ENCODE measurements at regions not wholly inside any gene's neighbourhood (a gene's known extent, or its start where the extent isn't known, plus 50 kb on each side); places are given as distances from the start of the nearest gene placed in this dataset.

DNA sequence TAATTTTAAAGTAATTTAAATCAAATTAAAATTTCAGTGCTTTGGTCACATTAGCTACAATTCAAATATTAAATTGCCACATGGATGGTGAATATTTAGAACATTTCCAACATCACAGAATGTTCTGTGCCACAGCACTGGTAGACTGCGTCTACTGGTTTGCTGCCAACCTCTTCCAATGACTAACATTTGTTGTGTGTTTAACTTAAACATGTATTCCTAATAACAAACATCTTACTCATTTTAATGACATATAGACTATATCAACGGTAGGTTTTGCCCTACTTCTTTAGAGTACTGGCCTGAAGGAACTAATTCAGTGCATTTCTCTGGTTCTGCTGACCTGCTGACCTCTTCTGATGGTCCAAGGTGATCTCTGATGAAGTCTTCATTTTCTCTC is 157.6 kb downstream of the DCK start:
- no peak for DNase-seq
- intact Hi-C loops (cut with DNase I), result no loop called here

DNA sequence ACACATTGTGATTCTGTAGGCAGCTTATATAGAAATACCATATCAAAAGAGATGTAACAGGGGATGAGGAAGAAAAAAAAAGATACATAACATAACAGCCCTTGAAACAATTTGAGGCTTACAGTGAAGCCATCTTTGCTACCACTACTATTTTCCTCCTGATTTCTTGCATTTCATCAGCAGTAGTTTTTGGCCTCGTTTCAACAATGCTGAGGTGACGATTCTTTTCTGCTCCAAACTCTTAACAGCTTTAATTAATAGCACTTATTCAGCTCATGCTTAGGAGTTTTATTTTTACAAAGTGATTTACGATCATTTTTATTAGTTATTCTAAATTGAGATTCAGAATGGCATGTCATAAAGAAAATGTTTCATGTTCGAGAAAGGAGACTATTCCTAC is 163.2 kb downstream of the DCK start:
- intact Hi-C loops (cut with DNase I), result no loop called here
- DNase-seq, result no peak

DNA sequence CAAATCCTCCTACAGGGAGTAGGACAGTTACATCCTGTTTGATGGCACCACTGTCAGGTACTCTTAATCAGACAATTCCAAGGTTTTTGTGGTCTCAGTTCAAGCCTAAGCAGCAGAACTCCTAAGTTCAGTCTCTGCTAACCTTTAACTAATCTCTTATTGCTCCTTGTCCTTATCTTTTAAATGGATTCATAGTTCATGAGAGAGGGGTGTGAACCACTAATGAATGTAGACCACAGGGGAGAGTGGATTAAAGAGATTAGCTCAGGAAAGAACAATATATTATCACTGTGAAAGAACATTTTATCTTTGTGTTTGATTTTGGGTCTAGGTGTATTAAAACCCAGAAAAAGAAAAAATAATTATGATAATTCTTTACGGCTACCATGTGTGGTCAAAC is 168.9 kb downstream of the DCK start:
- intact Hi-C loops (cut with DNase I), result no loop called here
- no peak for DNase-seq

DNA sequence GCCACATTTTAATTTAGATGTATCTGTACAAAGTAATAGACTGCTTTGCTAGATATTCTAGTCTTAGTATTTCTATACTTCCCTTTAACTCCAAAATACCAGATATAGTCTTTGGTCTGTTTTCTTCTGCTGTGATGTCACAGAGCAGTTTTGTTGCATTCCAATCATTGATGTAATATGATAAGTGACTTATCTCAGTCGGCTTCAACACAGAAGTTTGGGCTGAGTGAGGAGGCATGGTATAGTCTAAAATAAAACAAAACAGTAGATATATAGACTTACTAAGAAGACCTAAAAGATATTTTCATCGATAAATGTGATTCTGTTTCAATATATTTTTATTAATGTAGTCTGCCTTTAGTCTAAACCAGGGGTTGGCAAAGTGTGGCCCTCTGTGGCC is 169.9 kb downstream of the DCK start:
- no peak for DNase-seq
- intact Hi-C loops (cut with DNase I), result no loop called here

DNA sequence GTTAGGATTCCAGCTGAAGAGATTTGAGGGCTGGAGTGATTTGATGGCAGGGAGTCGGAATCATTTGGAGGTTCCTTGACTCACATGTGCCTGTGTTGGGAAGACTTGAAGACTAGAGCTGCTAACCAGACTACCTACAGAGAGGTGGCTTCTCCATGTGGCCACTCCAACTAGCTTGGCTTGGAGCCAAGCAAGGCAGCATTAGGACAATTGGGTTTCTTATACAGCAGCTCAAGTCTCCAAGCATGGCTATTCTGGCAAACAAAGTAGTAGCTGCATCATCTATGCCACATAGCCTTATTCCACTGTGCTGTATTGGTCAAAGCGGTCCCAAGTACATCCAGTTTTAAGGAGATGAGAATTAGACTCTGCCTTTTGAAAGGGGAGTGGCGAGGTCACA is 171.7 kb upstream of the SLC4A4 start:
- DNase-seq, result peak in 1 of 10 donors; percentile 62

DNA sequence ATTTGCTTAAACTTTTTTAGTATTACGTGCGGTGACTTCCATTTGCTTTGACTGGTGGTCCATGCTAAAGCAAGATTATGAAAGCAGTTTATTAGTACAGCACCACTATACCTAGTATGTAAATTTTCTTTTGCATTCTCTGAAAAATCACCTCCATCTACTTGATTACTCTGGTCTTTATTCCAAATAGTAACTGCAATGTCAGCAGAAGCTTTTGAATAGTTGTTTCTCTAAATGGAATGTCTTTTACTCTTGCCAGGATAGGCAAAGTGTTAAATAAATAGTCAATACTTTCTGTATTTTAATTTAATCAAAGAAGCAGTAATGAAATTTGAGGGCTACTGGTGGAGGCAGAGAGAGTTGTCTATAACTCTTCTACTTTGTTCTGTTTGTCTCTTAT is 167.2 kb upstream of the SLC4A4 start:
- DNase-seq, result no peak
- intact Hi-C loops (cut with DNase I), result no loop called here

More for the DNA sequence above, 171.7 kb upstream of the SLC4A4 start:
- intact Hi-C loops (cut with DNase I), result no loop called here

DNA sequence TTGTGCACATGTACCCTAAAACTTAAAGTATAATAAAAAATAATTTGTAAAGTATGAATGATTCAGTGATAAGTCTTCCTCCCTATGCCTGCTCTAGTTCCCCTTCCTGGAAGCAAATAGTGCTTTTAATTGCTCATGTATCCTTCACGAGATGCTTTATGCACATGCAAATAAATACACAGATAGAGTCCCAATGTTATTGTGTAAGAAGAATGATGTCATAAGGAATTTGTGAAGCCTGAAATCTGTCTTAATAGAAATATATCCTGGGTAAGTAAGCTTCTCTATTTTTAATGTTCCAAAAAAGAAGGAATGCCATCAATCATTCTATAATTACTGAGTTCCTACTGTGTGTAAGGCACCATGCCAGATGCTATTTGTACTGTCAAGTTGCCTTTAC is 157.5 kb upstream of the SLC4A4 start:
- DNase-seq, result no peak
- intact Hi-C loops (cut with DNase I), result loop anchor here (5.0 kb wide), 1 partner anchor 371 kb away; no protein-coding TSS in a partner anchor

DNA sequence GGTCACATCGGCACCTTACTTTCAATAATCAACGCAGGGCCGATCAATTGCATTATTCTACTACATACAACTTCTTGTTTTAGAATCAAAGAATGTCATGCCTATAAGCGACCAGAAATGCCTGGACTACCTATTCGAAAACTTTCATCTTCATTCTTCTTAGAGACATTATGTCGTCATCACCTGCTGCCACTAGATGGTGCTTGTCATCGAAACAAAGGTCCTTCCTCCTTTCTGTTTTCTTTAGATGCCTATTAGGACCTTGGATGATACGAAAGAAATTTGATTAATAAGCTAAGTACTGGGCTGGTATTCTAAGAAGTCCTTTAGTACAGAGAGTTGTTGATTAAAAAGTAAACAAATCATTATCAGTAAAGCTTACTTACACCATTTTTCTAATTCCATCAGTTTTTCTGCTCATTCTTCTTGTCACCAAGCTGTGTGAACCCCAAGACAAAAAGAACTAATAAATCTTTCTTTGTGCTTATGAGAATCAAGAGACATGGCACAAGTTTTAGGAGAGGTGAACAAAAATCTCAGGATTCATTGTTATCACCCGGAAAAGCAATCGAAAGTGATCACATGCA is 154.5 kb upstream of the SLC4A4 start:
- DNase-seq, result peak in 5 of 10 donors; percentile 14 to 54 (median 36)
- intact Hi-C loops (cut with DNase I), result loop anchor here (2.0 to 5.0 kb wide), 2 partner anchors 368 to 529 kb away; no protein-coding TSS in a partner anchor

DNA sequence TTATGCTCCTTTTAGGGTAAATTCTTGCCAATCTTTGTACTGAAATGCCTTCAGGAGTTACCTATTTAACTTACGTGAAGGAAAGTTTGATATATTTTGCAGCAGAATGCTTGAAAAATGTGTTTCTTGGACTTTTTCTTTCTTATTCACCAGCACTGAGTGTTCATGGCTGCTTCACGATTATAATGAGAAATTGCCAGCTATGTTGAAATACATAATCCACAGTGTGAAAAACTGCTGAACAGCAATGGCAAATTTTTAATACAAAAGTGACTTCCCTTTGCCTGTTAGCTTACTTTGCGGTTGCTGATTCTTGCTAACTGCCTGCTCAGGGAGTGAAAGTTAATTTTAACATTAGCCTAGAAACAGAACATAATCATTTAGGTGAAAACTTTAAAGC is 153.8 kb upstream of the SLC4A4 start:
- intact Hi-C loops (cut with DNase I), result loop anchor here (2.0 kb wide), 1 partner anchor 528 kb away; no protein-coding TSS in a partner anchor
- no peak for DNase-seq

DNA sequence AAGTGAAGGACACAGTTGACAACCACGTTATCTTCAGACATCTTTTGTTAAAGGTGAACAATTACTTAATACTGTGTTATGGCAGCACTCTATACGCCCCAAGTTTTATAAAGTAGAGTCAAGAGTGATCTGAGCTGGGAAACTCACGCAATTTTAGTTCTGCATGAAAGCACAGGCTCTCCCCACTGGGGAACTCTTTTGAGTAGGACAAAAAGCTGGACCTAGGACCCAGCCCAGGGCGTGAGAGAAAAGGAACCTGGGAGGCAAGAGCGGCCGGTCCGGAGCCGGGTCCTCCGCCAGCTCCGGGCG is 152.6 kb upstream of the SLC4A4 start:
- intact Hi-C loops (cut with DNase I), result no loop called here

DNA sequence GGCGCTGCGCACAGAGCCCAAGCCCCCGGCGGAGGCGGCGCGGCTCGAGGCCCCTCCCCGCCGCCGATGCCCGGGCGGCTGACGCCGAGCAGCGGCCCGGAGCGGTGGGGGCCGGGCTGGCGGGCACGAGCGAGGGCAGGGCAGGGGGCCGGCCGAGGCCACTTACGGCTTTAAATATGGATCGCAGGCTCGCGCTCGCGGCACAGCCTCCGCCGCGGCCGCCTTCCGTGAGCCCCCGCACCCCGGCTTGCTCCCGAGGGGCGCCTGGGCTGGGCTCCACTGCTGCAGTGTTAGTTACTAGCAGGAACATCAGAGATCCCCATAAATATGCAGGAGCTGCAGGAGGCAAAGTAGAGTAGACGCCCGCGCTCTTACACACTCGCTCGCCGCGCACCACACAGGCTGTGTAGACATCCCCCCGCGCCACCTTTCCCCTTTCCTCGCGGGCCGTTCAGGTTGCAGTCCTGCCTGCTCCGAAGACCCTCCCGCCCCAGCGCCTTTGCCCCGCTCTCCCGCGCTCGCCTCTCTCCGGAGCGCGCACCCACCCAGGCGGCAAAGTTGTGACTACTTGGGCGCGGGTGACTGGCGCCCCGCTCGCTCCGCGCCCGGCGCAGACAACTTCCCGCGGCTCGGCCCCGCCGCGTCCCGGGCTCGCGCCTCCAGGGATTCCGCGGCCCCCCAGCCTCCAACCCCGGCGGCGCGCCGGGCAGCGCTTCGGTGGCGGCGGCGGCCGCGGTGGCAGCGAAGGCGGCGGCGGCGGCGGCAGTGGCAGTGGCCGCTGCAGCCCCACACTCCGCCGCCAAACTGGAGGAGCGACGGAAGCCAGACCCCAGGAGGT is 152.0 kb upstream of the SLC4A4 start:
- DNase-seq, result peak in 9 of 10 donors; percentile 14 to 85 (median 44)
- intact Hi-C loops (cut with DNase I), result no loop called here

More for the DNA sequence above, 152.6 kb upstream of the SLC4A4 start:
- DNase-seq, result no peak

DNA sequence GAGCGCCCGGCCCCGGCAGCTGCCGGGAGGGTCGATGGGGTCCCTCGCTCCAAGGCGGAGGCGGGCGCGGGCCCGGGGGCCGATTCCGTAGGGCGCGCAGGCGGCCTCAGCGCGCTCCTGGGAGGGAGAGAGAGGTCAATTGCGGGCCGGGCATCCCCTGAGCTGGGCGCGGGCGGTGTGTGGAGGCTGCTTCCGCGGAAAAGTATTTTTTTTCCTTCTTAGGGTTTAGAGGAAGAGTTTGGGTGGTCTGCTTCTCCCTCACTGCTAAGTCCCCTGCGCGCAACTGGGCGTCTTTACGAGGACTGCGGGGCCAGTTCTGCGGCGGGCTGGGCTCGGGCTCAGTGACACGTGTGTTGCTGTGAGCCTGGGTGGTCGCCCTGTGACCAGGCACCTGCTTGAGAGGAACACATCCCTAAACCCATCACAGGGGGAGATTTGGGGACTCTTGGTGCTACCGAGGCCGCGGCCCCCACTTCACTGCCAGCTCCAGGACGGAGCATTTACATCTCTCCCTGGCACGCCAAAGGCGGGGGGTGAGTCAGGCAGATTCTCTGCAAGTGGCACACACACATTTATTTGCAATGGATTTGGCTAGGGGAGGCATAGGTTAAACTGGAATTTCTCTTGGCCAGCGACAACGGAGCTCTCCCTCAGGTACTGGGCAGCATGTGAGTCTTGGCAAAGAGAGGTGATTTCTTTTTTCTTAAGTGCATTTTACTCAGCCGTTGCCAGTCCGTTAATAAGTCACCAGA is 151.2 kb upstream of the SLC4A4 start:
- intact Hi-C loops (cut with DNase I), result no loop called here
- DNase-seq, result peak; percentile 13 to 89 (median 21)

DNA sequence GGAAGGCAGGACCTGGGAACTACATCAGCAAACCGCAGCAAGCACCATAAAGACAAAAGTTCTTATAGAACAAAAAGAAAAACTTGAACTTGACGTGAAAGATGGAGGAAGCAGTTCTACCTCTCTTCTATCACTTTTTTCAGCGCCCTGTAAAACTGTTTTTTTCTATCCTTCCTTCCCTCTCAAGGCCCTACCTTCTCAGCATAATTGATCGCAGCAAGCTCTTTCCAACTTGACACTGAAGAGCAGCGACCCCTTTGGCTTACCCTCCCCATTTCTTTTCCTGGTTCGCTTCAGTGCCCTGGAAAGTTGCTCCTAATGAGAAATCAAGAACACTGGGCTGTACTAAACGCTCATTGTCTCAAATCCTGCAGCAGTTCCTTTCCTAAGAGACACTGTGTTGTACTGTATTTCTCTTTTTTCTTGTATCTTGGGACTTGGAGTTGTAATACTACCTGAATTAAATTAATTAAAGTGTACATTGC is 150.6 kb upstream of the SLC4A4 start:
- no peak for DNase-seq
- intact Hi-C loops (cut with DNase I), result no loop called here

DNA sequence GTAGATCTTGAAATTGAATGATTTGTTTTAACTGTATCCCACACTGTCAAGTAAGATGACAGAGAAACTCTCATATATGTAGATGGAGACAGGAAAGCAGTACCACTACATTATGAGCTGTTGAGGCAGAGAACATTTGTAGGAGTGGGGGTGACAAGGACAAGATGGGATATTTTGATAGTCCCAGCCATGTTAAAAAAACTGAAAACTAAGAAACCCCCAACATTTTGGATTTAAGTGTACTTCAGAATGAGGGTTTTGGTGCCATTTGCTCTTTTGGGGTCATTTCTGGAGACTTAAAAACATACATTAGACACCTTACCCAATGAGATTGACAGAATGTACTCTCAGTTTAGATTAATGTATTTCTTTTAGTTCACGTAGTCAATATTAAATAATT is 149.9 kb upstream of the SLC4A4 start:
- intact Hi-C loops (cut with DNase I), result no loop called here
- DNase-seq, result no peak

DNA sequence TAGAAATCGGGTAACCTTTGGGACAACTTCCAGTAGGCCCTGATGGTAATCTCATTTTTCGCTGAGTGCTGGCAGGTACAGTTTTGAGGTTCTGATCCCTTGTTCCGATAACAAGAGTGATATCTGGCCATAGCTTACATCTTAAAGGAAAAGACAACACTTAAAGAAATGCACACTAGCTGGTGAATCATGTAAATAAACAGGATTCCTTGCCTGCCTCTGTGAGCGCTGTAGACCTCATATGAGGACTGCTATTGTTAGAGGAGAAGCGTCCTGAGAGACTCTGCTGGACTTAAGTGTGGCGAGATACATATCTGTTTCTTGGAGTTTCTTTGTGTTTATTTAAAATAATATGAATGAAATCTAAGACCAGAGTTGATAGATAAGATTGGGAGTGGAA is 149.3 kb upstream of the SLC4A4 start:
- no peak for DNase-seq
- intact Hi-C loops (cut with DNase I), result no loop called here

DNA sequence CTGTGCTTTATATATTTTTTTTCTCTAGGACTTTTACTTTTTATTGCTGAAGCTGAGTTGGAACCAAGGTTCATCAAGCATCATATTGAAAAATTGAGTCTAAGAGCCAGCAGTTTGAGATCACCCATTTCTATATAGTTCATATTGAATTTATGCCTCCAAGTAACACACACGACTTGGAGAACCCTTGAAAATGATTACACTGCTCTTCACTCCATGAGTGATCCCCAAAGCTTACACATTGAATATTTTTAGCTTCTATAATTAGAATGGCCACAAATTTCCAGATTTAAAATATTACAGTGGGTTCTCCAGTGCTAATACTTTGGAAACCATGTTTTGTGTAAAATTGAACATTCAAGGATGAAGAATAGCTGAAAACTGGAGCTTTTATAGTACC is 144.4 kb upstream of the SLC4A4 start:
- intact Hi-C loops (cut with DNase I), result no loop called here
- DNase-seq, result no peak

DNA sequence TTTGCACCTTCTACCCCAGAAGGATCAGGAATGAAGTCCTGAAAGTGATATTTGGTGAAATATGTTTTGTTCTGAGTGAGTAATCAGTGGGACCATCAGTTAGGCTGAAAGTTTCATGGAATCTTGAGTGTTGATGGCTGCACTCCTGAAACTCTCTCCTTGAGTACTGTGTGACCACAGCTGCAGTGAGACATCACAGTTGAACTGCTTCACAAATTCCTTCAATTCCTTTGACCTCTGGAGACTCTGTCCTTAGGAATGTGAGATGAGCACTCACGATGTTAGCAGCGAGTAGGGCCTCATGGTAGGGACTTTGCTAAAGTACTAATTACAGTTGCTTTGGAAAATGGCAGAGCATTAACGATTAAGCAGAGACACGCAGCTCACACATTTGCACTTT is 142.9 kb upstream of the SLC4A4 start:
- intact Hi-C loops (cut with DNase I), result no loop called here
- DNase-seq, result no peak

DNA sequence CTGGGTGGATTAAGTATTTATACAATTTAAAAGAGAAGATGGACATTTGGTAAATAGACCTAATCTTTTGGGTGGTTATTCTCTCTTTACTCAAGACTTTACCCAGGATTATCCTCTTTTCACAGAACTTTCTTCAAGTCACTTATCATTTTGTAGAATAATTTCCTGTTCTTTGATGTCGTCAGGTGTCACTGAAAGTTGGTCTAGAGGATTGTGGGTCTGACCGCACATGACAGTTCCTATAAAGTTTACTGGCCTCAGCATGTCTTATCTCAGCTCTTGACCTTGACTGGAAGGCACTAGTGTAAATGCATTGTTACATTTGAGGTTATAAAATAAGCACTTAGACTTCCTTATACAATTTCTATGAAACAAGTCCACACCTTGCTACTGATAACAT is 139.9 kb upstream of the SLC4A4 start:
- no peak for DNase-seq
- intact Hi-C loops (cut with DNase I), result no loop called here

DNA sequence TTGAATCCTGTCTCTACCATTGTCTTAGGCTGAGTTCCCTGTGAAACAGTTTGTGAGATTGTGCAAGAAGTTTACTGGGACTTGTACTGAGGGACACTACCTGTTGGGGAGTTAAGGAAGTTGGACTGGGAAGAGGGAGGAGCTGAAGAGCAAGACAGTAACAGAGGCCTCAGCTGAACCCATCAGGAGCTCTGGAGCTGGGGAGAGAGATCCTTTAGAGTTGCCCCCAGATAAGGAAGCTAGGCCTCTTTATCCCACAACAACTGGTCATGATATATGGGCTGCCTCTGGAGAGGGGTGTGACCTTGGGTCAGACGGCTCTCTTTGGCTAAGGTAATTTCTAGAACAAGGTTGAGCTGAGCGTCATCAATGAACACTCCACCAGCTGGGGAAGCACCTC is 137.8 kb upstream of the SLC4A4 start:
- no peak for DNase-seq
- intact Hi-C loops (cut with DNase I), result no loop called here

DNA sequence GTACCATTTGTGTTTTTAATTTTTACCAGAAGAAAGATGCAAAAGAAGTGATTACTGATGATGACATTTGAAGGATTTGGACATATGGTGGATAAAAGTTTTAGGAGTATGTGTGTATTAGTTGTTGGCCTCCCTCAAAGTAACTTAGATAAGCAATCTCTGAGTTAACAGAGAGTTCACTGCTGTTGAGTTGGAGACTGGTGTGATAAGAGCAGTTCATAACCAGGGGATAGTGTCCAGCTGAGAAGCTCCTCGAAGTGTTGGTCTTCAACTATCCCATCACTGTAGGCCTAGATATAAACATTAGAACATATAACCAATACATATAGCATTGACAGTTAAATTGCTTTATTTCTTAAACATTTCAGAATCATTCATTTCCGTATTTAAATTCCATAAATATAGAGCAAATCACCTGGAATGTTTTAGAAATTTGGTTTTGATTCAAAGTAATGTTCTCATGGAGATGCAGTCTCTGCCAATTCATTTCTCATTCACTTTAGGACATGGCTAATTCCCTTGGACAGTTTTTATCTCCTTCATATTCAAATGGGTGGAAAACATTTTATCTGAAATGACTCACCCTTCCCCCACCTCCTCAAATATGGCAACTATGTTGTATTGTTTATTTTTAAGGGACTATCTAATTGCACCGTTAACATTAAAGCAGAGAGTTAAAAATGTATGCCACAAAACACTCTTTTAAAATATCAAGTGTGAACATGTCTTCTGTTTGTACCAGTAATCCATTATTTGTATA is 136.8 kb upstream of the SLC4A4 start:
- intact Hi-C loops (cut with DNase I), result no loop called here
- DNase-seq, result no peak

DNA sequence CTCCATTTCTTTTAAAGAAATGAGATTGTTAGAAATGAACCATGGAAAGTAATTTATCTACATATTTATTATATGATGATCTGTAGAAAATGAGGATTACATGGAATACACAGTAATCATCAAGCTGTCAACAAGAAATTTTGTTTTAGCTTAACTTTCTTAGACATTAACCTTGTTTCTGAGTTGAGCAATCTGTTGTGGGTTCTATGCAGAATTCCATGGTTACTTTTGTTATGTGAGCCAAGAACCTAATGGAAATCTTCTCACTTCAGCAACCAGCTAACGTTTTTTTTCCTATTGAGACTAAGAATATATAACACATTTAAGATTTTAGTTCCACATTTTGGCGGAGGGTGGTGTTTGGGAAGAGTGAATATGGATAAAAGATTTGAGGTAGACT is 136.1 kb upstream of the SLC4A4 start:
- no peak for DNase-seq

More for the DNA sequence above, 136.1 kb upstream of the SLC4A4 start:
- intact Hi-C loops (cut with DNase I), result no loop called here

Measured in posterior cingulate gyrus (tissue), 11 donors.